ENCODE measurements at regions not wholly inside any gene's neighbourhood (a gene's known extent, or its start where the extent isn't known, plus 50 kb on each side); places are given as distances from the start of the nearest gene placed in this dataset.

DNA sequence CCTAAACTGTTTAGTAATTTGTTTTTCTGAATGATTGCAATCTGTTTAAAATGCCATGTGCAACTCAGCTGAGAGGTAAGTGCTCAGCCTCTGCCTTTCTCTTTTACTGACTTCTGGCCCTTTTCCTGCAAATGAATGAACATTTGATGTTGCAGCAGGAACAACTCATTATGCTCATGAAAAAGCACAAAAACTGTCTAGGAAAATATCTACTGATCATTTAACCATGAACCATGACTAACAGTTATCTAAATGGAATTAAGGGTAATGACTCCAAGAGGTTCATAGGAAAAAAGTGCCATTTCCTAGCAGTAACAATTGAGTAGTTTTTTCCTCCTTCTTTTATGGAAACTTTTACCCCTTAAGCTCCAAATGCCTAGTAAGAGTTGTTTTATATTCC, 70.6 kb upstream of the ANKH start:
- Histone ChIP-seq H3K4me1 (no peaks in the 10 kb centered on the region), H3K4me3 (no peak overlapping the region), H3K27me3 (ENCODE audit: insufficient read depth in 3 of 3, low read length in 2 of 3) (no peaks in the 10 kb centered on the region), H3K36me3 (ENCODE audit: insufficient read depth in 1 of 2, low read depth in 1 of 2) (no peaks in the 10 kb centered on the region), H3K27ac (no peak overlapping the region), H3K9me3 (no peaks in the 10 kb centered on the region)
- ATAC-seq (no peak), DNase-seq (no peak)
- no peak for TF ChIP-seq CTCF (IDR thresholded peaks at IDR 0.05)
- intact Hi-C loops (cut with DNase I) = no loop called here

DNA sequence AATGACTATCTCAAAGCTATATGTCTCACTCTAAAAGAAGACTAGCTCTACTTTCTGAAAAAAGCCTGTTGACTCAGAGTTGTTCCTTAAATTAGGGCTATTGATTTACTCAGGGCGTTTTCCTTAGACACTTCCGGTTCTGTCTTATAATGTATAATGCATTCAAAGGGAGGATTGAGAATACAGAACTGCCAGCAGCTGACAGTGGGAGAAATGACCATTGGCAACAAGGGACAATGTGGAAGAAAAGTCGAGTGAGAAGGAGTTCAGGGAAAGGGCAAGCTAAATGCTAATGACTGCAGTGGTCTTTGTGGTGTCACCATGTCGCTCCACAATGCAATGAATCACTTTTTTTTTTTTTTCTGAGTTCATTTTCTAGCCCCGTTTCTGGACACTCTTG, 65.7 kb upstream of the ANKH start:
- WGBS, 3 donors = 29 to 37% (median 34%) methylated on average over 5 of the region's 5 CpGs
- DNase-seq (no peak), ATAC-seq (no peak)
- Histone ChIP-seq H3K27ac (no peak overlapping the region), H3K9me3 (no peaks in the 10 kb centered on the region), H3K4me3 (no peak overlapping the region), H3K36me3 (ENCODE audit: insufficient read depth in 1 of 2, low read depth in 1 of 2) (no peaks in the 10 kb centered on the region), H3K27me3 (ENCODE audit: insufficient read depth in 3 of 3, low read length in 2 of 3) (no peaks in the 10 kb centered on the region), H3K4me1 (no peaks in the 10 kb centered on the region)
- no peak for TF ChIP-seq CTCF (IDR thresholded peaks at IDR 0.05)
- intact Hi-C loops (cut with DNase I) = no loop called here

GRCh38 chr5:14936588-14936987, 65.0 kb upstream of the ANKH start:
- TF ChIP-seq CTCF (IDR thresholded peaks at IDR 0.05) = no peak
- H3K4me3 ChIP-seq = no peak overlapping the region
- no peaks in the 10 kb centered on the region for H3K36me3 ChIP-seq (ENCODE audit: insufficient read depth in 1 of 2, low read depth in 1 of 2)
- intact Hi-C loops (cut with DNase I) = no loop called here
- WGBS, 3 donors = 50 to 56% (median 52%) methylated on average over 2 of the region's 2 CpGs
- H3K9me3 ChIP-seq = no peaks in the 10 kb centered on the region
- no peak for ATAC-seq
- no peaks in the 10 kb centered on the region for H3K27me3 ChIP-seq (ENCODE audit: insufficient read depth in 3 of 3, low read length in 2 of 3)
- DNase-seq = no peak
- H3K4me1 ChIP-seq = no peaks in the 10 kb centered on the region
- peak overlapping the region; percentile 7 for H3K27ac ChIP-seq

GRCh38 chr5:14935341-14935740, 63.8 kb upstream of the ANKH start:
- WGBS, 3 donors = 77 to 81% (median 79%) methylated on average over 3 of the region's 3 CpGs
- DNase-seq = no peak
- Histone ChIP-seq H3K4me3 (no peak overlapping the region), H3K27me3 (ENCODE audit: insufficient read depth in 3 of 3, low read length in 2 of 3) (no peaks in the 10 kb centered on the region), H3K4me1 (no peaks in the 10 kb centered on the region), H3K36me3 (ENCODE audit: insufficient read depth in 1 of 2, low read depth in 1 of 2) (no peaks in the 10 kb centered on the region), H3K27ac (no peak overlapping the region), H3K9me3 (no peaks in the 10 kb centered on the region)
- no peak for TF ChIP-seq CTCF (IDR thresholded peaks at IDR 0.05)
- intact Hi-C loops (cut with DNase I) = no loop called here
- no peak for ATAC-seq

DNA sequence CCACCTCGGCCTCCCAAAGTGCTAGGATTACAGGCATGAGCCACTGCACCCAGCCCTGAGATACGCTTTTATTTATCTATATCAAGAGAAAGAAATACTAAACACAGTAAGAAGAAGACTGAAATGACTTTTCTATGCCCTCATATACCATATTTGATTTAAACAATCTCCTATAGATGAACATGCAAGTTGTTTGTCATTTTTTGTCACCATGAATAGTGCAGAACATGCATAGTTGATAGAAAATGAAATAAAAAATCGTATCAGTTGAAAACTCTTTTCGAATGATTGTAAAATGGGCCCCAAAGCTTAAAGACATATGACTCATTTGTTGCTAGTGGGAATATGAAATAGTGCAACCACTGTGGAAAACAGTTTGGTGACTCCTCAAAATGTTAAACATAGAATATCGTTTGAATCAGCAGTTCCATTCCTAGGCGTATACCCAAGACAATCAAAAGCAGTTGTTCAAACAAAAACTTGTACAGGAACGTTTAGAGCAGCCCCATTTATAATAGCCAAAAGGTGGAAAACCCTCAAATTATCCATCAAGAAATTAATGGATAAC, 61.4 kb upstream of the ANKH start:
- H3K27ac ChIP-seq = no peak overlapping the region
- intact Hi-C loops (cut with DNase I) = no loop called here
- H3K27me3 ChIP-seq (ENCODE audit: insufficient read depth in 3 of 3, low read length in 2 of 3) = no peaks in the 10 kb centered on the region
- no peaks in the 10 kb centered on the region for H3K9me3 ChIP-seq
- no peaks in the 10 kb centered on the region for H3K4me1 ChIP-seq
- H3K4me3 ChIP-seq = no peak overlapping the region
- no peak for TF ChIP-seq CTCF (IDR thresholded peaks at IDR 0.05)
- DNase-seq (no peak), ATAC-seq (no peak)
- no peaks in the 10 kb centered on the region for H3K36me3 ChIP-seq (ENCODE audit: insufficient read depth in 1 of 2, low read depth in 1 of 2)
- 79 to 84% (median 82%) methylated on average over 7 of the region's 7 CpGs for WGBS, 3 donors
